ENCODE measurements at regions not wholly inside any gene's neighbourhood (a gene's known extent, or its start where the extent isn't known, plus 50 kb on each side); places are given as distances from the start of the nearest gene placed in this dataset.

- no peak for TF ChIP-seq CTCF (conservative IDR thresholded peaks at IDR 0.05)
- no peak for TF ChIP-seq EZH2 (IDR thresholded peaks at IDR 0.05; ENCODE audit: low read depth)
These were observed 282.5 kb downstream of the ZSWIM6 start for GRCh38 chr5:61614606-61615005.
